CD4-positive, alpha-beta T cell (primary cell): ENCODE measurements at regions not wholly inside any gene's neighbourhood (a gene's known extent, or its start where the extent isn't known, plus 50 kb on each side); places are given as distances from the start of the nearest gene placed in this dataset.
"Not testable (repeated sequence)": the region's sequence is repeated elsewhere in the genome, so short reads cannot be mapped to it uniquely, and the experiment has no call there.

Experiments used
- ATAC-seq: fragments of 200-7000 bp; cut with Tn5 transposase; one replicate; pipeline ENCODE4 v1.10.0; 2022; ENCODE audit warnings: mild to moderate bottlenecking; ENCODE audit not compliant: poor library complexity
- CTCF ChIA-PET: fragments of 350-600 bp; sonication (Branson Sonifier 250); formaldehyde crosslinking; loops from one replicate; lab custom pipeline; 2021; ENCODE audit warnings: antibody characterized with exemption, inconsistent platforms; lab: Charles Lee
- POLR2A ChIA-PET: fragments of 350-600 bp; sonication (Branson Sonifier 250); formaldehyde crosslinking; loops from one replicate; lab custom pipeline; 2021; ENCODE audit warnings: antibody characterized with exemption, inconsistent platforms; lab: Charles Lee
- DNase-seq, 14 experiments: peaks; one replicate each; pipeline ENCODE4 v3.0.0-alpha.2; 2013 to 2020; ENCODE audit warnings: mixed read lengths in 2 of 14
- H3K27ac ChIP-seq, 2 donors: one replicate each; pipeline versions ENCODE4 v1.5.1 to v1.7.0; 2013; ENCODE audit warnings: low read length in 2 of 2, low read depth in 1 of 2, mild to moderate bottlenecking in 1 of 2
- H3K27me3 ChIP-seq, 2 experiments: 1 replicate in 1 of 2; 2 replicates in 1 of 2; pipeline versions ENCODE4 v1.6.1 to v1.7.0; 2013; ENCODE audit warnings: low read length in 2 of 2, control low read depth in 1 of 2, mild to moderate bottlenecking in 1 of 2, moderate library complexity in 1 of 2; ENCODE audit not compliant: insufficient read depth in 2 of 2, control insufficient read depth in 1 of 2
- H3K36me3 ChIP-seq: one replicate; pipeline ENCODE4 v1.6.1; 2013; ENCODE audit warnings: low read length, control low read depth; ENCODE audit not compliant: insufficient read depth
- H3K4me1 ChIP-seq: one replicate; pipeline ENCODE4 v1.6.1; 2013; ENCODE audit warnings: low read length, control low read depth; ENCODE audit not compliant: insufficient read depth
- H3K4me3 ChIP-seq: one replicate; pipeline ENCODE4 v1.5.1; 2013; ENCODE audit warnings: mild to moderate bottlenecking, low read length, moderate library complexity
- H3K9me3 ChIP-seq, 2 experiments: 1 replicate in 1 of 2; 2 replicates in 1 of 2; pipeline versions ENCODE4 v1.6.1 to v1.7.0; 2013; ENCODE audit warnings: low read length in 2 of 2, mild to moderate bottlenecking in 2 of 2, control low read depth in 1 of 2, moderate library complexity in 1 of 2; ENCODE audit not compliant: control insufficient read depth in 1 of 2, insufficient read depth in 1 of 2
- H3K27ac Mint-ChIP-seq: one replicate; pipeline ENCODE4 v1.8.0; 2020; ENCODE audit warnings: mixed read lengths
- H3K27me3 Mint-ChIP-seq: one replicate; pipeline ENCODE4 v1.8.0; 2021; ENCODE audit warnings: mixed read lengths
- H3K36me3 Mint-ChIP-seq: one replicate; pipeline ENCODE4 v1.8.0; 2021; ENCODE audit warnings: low read depth, mixed read lengths
- H3K4me1 Mint-ChIP-seq: one replicate; pipeline ENCODE4 v1.8.0; 2021; ENCODE audit warnings: low read depth, mixed read lengths
- H3K4me3 Mint-ChIP-seq: one replicate; pipeline ENCODE4 v1.8.0; 2020; ENCODE audit warnings: mild to moderate bottlenecking, mixed read lengths
- H3K9me3 Mint-ChIP-seq: one replicate; pipeline ENCODE4 v1.8.0; 2020; ENCODE audit warnings: mixed read lengths
- CTCF ChIP-seq: fragments of 200-600 bp; IDR thresholded peaks from one replicate; pipeline ENCODE4 v1.8.0; 2022; ENCODE audit warnings: antibody characterized with exemption, mild to moderate bottlenecking
- intact Hi-C, 2 experiments: fragments of 100-400 bp; cut with DNase I in 1 of 2; cut with micrococcal nuclease in 1 of 2; formaldehyde crosslinking; loops; one replicate each; pipeline versions ENCODE4 v1.15.1 to v1.9.0; 2023 to 2025; cut with DNase I, micrococcal nuclease

GRCh38 chr5:3446410-3446809, 149.2 kb upstream of the IRX1 start:
- H3K27me3 Mint-ChIP-seq, result no peaks in the 10 kb centered on the region
- H3K4me3 Mint-ChIP-seq, result no peak overlapping the region
- H3K4me1 Mint-ChIP-seq, result no peaks in the 10 kb centered on the region
- DNase-seq, result no peak
- intact Hi-C loops, result no loop called here
- H3K4me1 ChIP-seq, result no peaks in the 10 kb centered on the region
- no peaks in the 10 kb centered on the region for H3K27me3 ChIP-seq
- H3K9me3 Mint-ChIP-seq, result peaks cover 3% of the 10 kb centered on the region
- no peaks in the 10 kb centered on the region for H3K36me3 ChIP-seq
- ChIA-PET POLR2A (no interaction called here), CTCF (no interaction called here)
- no peak overlapping the region for H3K27ac ChIP-seq
- no peak for ATAC-seq
- no peak overlapping the region for H3K27ac Mint-ChIP-seq
- H3K4me3 ChIP-seq, result no peak overlapping the region
- peaks cover 5 to 26% of the 10 kb centered on the region in 2 experiments for H3K9me3 ChIP-seq
- no peak for TF ChIP-seq CTCF
- H3K36me3 Mint-ChIP-seq, result no peaks in the 10 kb centered on the region

GRCh38 chr5:3445517-3445916, 150.1 kb upstream of the IRX1 start:
- H3K4me1 Mint-ChIP-seq, H3K36me3 ChIP-seq, ATAC-seq, H3K4me1 ChIP-seq, H3K27me3 ChIP-seq, H3K4me3 ChIP-seq, H3K27ac Mint-ChIP-seq, H3K9me3 Mint-ChIP-seq, POLR2A ChIA-PET, H3K27me3 Mint-ChIP-seq, intact Hi-C loops, CTCF ChIA-PET, H3K4me3 Mint-ChIP-seq, H3K27ac ChIP-seq, H3K36me3 Mint-ChIP-seq, DNase-seq: not testable (repeated sequence)
- peaks cover 5 to 26% of the 10 kb centered on the region in 2 experiments for H3K9me3 ChIP-seq

GRCh38 chr5:3432135-3432534, 163.5 kb upstream of the IRX1 start:
- H3K36me3 Mint-ChIP-seq, result no peaks in the 10 kb centered on the region
- H3K36me3 ChIP-seq, result no peaks in the 10 kb centered on the region
- H3K4me1 Mint-ChIP-seq, result no peaks in the 10 kb centered on the region
- TF ChIP-seq CTCF, result no peak
- no peak overlapping the region for H3K27ac Mint-ChIP-seq
- intact Hi-C loops, result no loop called here
- CTCF ChIA-PET, result no interaction called here
- H3K27me3 Mint-ChIP-seq, result no peaks in the 10 kb centered on the region
- ATAC-seq (no peak), DNase-seq (no peak)
- no peak overlapping the region for H3K4me3 Mint-ChIP-seq
- H3K9me3 ChIP-seq, result peaks cover 0 to 10% of the 10 kb centered on the region in 2 experiments
- POLR2A ChIA-PET, result no interaction called here
- H3K27ac ChIP-seq, result no peak overlapping the region
- no peaks in the 10 kb centered on the region for H3K9me3 Mint-ChIP-seq
- no peaks in the 10 kb centered on the region for H3K4me1 ChIP-seq
- no peak overlapping the region for H3K4me3 ChIP-seq
- H3K27me3 ChIP-seq, result no peaks in the 10 kb centered on the region

- no peak overlapping the region for H3K4me3 Mint-ChIP-seq
- Histone ChIP-seq H3K4me3 (no peak overlapping the region), H3K36me3 (no peaks in the 10 kb centered on the region), H3K27me3 (no peaks in the 10 kb centered on the region), H3K27ac (no peak overlapping the region), H3K9me3 (peaks cover 0 to 10% of the 10 kb centered on the region in 2 experiments), H3K4me1 (no peaks in the 10 kb centered on the region)
- DNase-seq, result no peak
- H3K36me3 Mint-ChIP-seq, result no peaks in the 10 kb centered on the region
- H3K4me1 Mint-ChIP-seq, result no peaks in the 10 kb centered on the region
- CTCF ChIA-PET, result no interaction called here
- no peaks in the 10 kb centered on the region for H3K27me3 Mint-ChIP-seq
- H3K27ac Mint-ChIP-seq, result no peak overlapping the region
- ATAC-seq, result no peak
- no peak for TF ChIP-seq CTCF
- intact Hi-C loops, result no loop called here
- POLR2A ChIA-PET, result no interaction called here
- no peaks in the 10 kb centered on the region for H3K9me3 Mint-ChIP-seq
These were observed 164.9 kb upstream of the IRX1 start for GRCh38 chr5:3430691-3431090.
